ENCODE measurements at regions not wholly inside any gene's neighbourhood (a gene's known extent, or its start where the extent isn't known, plus 50 kb on each side); places are given as distances from the start of the nearest gene placed in this dataset.

DNA sequence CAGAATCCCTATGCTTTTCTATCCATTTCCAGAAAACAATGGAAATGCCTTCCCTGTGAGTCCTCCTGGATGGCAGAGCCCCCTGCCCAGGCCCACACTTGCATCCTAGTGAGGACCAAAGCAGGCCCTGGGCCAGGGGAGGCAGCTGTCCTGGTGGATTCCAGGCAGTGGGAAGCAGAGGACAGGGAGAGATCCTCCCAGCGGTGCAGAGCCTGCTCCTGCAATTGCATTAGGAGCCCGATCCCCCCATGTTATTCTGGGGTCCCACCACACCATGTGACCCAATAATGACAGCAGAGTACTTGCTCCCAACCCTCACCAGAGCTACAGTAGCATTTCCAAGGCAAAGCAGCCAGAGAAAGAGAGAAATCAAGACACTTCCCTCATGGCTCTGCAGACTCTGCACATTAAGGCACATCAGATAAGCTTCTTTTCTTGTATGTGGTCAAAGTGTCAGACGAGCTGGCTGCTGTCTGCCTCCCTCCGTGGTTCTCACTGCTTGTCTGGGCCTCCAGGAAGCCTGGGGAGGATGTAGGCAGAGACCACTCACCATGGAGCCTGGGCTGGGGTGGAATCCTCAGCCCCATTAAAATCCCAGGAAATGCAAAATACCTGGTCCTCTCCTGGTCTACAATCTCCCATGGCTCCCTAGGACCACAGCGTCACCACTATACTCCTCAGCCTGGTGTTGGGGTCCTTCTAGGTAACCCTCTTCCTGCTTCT lies 54.9 kb upstream of the RUNX3 start:
- DNase-seq, result no peak
- peaks cover 9 to 20% (median 17%) of the 10 kb centered on the region in 3 donors for H3K27me3 Mint-ChIP-seq (ENCODE audit: low read depth in 3 of 3)
- peaks cover 0 to 4% (median 0%) of the 10 kb centered on the region in 7 donors for H3K9me3 Mint-ChIP-seq
- Histone ChIP-seq H3K27me3 (ENCODE audit: control insufficient read depth in 2 of 2, insufficient read depth in 2 of 2, low read length in 2 of 2) (no peaks in the 10 kb centered on the region), H4K20me1 (ENCODE audit: insufficient read depth, low read length) (no peaks in the 10 kb centered on the region), H3K9me3 (replicated peaks in 1 of 2; ENCODE audit: control insufficient read depth in 1 of 2, insufficient read depth in 1 of 2, low read length in 2 of 2) (no peaks in the 10 kb centered on the region), H3K4me1 (ENCODE audit: control insufficient read depth in 1 of 2, insufficient read depth in 2 of 2, low read length in 2 of 2) (no peaks in the 10 kb centered on the region), H2AFZ (ENCODE audit: insufficient read depth, low read depth, low read length, poor library complexity, severe bottlenecking) (no peak overlapping the region), H3K27ac (ENCODE audit: low read depth in 1 of 2, low read length in 2 of 2) (no peak overlapping the region), H3K79me2 (ENCODE audit: insufficient read depth, low read length) (no peaks in the 10 kb centered on the region), H3K4me3 (replicated peaks in 1 of 3; ENCODE audit: low read depth in 2 of 3, low read length in 3 of 3) (no peak overlapping the region), H3K9ac (ENCODE audit: insufficient read depth, low read length, poor library complexity, severe bottlenecking) (no peak overlapping the region), H3K4me2 (replicated peaks; ENCODE audit: extremely low read depth, low read length, poor library complexity, severe bottlenecking) (no peak overlapping the region), H3K36me3 (replicated peaks in 1 of 2; ENCODE audit: control insufficient read depth in 1 of 2, insufficient read depth in 2 of 2, low read length in 2 of 2) (no peaks in the 10 kb centered on the region)
- WGBS (ENCODE audit: insufficient coverage), result 66% methylated on average over 5 of the region's 5 CpGs
- TF ChIP-seq, protein P1, sequence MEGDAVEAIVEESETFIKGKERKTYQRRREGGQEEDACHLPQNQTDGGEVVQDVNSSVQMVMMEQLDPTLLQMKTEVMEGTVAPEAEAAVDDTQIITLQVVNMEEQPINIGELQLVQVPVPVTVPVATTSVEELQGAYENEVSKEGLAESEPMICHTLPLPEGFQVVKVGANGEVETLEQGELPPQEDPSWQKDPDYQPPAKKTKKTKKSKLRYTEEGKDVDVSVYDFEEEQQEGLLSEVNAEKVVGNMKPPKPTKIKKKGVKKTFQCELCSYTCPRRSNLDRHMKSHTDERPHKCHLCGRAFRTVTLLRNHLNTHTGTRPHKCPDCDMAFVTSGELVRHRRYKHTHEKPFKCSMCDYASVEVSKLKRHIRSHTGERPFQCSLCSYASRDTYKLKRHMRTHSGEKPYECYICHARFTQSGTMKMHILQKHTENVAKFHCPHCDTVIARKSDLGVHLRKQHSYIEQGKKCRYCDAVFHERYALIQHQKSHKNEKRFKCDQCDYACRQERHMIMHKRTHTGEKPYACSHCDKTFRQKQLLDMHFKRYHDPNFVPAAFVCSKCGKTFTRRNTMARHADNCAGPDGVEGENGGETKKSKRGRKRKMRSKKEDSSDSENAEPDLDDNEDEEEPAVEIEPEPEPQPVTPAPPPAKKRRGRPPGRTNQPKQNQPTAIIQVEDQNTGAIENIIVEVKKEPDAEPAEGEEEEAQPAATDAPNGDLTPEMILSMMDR (IDR thresholded peaks at IDR 0.05), result no peak
- no peaks in the 10 kb centered on the region for H3K36me3 Mint-ChIP-seq
- intact Hi-C loops (cut with micrococcal nuclease), result no loop called here
- peak overlapping the region in 1 of 7 donors; percentile 21 for H3K27ac Mint-ChIP-seq
- H3K4me3 Mint-ChIP-seq, result no peak overlapping the region
- peaks cover 8% of the 10 kb centered on the region for H3K4me1 Mint-ChIP-seq

DNA sequence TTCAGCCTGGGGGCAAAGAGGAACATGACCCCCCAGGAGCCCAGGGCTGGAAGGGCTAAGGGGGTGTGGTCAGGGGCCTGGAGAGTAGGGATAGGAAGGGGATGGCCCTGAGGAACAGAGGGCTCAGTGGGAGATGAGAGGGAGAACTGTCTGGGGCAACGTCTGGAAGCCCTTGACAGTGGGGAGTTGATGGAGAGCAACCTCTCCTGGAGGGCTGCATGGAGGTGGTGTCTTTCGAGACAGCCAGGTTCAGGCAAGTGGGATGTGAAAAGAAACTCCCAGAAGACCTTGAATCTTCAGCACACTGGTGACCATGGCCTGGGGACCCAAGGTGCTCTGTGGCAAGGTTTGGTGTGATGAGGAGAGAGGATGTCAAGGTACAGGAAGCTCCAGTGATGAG lies 54.2 kb upstream of the RUNX3 start:
- Histone ChIP-seq H3K4me1 (ENCODE audit: control insufficient read depth in 1 of 2, insufficient read depth in 2 of 2, low read length in 2 of 2) (no peaks in the 10 kb centered on the region), H3K27ac (ENCODE audit: low read depth in 1 of 2, low read length in 2 of 2) (no peak overlapping the region), H3K9ac (ENCODE audit: insufficient read depth, low read length, poor library complexity, severe bottlenecking) (no peak overlapping the region), H2AFZ (ENCODE audit: insufficient read depth, low read depth, low read length, poor library complexity, severe bottlenecking) (no peak overlapping the region), H3K4me3 (replicated peaks in 1 of 3; ENCODE audit: low read depth in 2 of 3, low read length in 3 of 3) (no peak overlapping the region), H3K79me2 (ENCODE audit: insufficient read depth, low read length) (no peaks in the 10 kb centered on the region), H3K4me2 (replicated peaks; ENCODE audit: extremely low read depth, low read length, poor library complexity, severe bottlenecking) (no peak overlapping the region), H3K9me3 (replicated peaks in 1 of 2; ENCODE audit: control insufficient read depth in 1 of 2, insufficient read depth in 1 of 2, low read length in 2 of 2) (no peaks in the 10 kb centered on the region), H3K27me3 (ENCODE audit: control insufficient read depth in 2 of 2, insufficient read depth in 2 of 2, low read length in 2 of 2) (no peaks in the 10 kb centered on the region), H4K20me1 (ENCODE audit: insufficient read depth, low read length) (no peaks in the 10 kb centered on the region), H3K36me3 (replicated peaks in 1 of 2; ENCODE audit: control insufficient read depth in 1 of 2, insufficient read depth in 2 of 2, low read length in 2 of 2) (no peaks in the 10 kb centered on the region)
- intact Hi-C loops (cut with micrococcal nuclease), result no loop called here
- WGBS (ENCODE audit: insufficient coverage), result 90% methylated on average over 2 of the region's 2 CpGs
- Mint-ChIP-seq H3K9me3 (peaks cover 0 to 4% (median 0%) of the 10 kb centered on the region in 7 donors), H3K27me3 (ENCODE audit: low read depth in 3 of 3) (peaks cover 4 to 15% (median 12%) of the 10 kb centered on the region in 3 donors), H3K27ac (no peak overlapping the region), H3K4me1 (peaks cover 4% of the 10 kb centered on the region), H3K36me3 (no peaks in the 10 kb centered on the region), H3K4me3 (no peak overlapping the region)
- no peak for DNase-seq
- TF ChIP-seq, protein P1 (IDR thresholded peaks at IDR 0.05), result no peak
